ENCODE measurements at regions not wholly inside any gene's neighbourhood (a gene's known extent, or its start where the extent isn't known, plus 50 kb on each side); places are given as distances from the start of the nearest gene placed in this dataset.
"Not testable (repeated sequence)": the region's sequence is repeated elsewhere in the genome, so short reads cannot be mapped to it uniquely, and the experiment has no call there.

- TF ChIP-seq, protein P1, sequence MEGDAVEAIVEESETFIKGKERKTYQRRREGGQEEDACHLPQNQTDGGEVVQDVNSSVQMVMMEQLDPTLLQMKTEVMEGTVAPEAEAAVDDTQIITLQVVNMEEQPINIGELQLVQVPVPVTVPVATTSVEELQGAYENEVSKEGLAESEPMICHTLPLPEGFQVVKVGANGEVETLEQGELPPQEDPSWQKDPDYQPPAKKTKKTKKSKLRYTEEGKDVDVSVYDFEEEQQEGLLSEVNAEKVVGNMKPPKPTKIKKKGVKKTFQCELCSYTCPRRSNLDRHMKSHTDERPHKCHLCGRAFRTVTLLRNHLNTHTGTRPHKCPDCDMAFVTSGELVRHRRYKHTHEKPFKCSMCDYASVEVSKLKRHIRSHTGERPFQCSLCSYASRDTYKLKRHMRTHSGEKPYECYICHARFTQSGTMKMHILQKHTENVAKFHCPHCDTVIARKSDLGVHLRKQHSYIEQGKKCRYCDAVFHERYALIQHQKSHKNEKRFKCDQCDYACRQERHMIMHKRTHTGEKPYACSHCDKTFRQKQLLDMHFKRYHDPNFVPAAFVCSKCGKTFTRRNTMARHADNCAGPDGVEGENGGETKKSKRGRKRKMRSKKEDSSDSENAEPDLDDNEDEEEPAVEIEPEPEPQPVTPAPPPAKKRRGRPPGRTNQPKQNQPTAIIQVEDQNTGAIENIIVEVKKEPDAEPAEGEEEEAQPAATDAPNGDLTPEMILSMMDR (IDR thresholded peaks at IDR 0.05) = no peak
- no peak for TF ChIP-seq POLR2A (IDR thresholded peaks at IDR 0.05)
- DNase-seq = no peak
- Histone ChIP-seq H3K9me3 (no peaks in the 10 kb centered on the region), H3K4me1 (no peaks in the 10 kb centered on the region), H3K27ac (no peak overlapping the region), H3K36me3 (no peaks in the 10 kb centered on the region), H3K27me3 (no peaks in the 10 kb centered on the region), H3K4me3 (replicated peaks in 1 of 3) (no peak overlapping the region)
- intact Hi-C loops (cut with DNase I) = no loop called here
These were observed 601.1 kb upstream of the MAN1A1 start for GRCh38 chr6:119950681-119951080.

DNA sequence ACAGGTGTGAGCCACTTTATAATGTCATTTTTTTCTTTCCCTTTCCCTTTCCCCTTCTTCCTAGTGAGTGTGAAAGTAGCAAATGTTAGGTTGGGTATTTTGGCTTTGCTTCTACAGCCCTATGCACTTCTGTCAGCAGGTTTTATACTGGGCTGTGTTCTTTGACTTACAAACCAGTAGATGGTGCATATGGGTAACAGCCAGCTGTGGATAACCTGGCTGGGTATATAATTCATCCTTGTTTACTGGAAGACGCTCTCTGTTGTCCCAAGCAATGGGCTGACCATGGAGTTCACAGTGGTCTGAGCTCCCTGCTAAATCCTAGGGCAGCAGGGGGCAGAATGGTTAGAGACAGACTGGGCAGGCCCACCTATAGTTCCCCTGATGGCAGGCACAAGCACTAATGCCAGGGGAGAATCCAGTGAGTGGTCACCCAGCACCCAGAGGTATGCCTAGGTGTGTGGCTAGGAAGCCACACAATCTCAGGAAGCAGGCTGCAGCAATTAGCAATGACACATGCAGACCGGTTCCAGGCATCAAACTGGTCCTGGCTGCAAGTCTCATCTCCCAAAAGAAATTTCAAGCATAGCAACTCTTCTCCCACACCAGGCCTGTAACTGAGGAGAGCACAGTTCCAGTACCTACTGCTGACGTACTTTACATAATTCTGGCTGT is 592.7 kb upstream of the MAN1A1 start:
- H3K36me3 ChIP-seq = no peaks in the 10 kb centered on the region
- intact Hi-C loops (cut with DNase I) = no loop called here
- TF ChIP-seq, protein P1 (IDR thresholded peaks at IDR 0.05) = no peak
- H3K9me3 ChIP-seq = no peaks in the 10 kb centered on the region
- H3K4me1 ChIP-seq = no peaks in the 10 kb centered on the region
- no peaks in the 10 kb centered on the region for H3K27me3 ChIP-seq
- H3K4me3 ChIP-seq (replicated peaks in 1 of 3) = no peak overlapping the region
- 90 to 91% methylated on average over 3 of the region's 3 CpGs for WGBS, 2 donors
- no peak overlapping the region for H3K27ac ChIP-seq
- no peak for DNase-seq

- H3K27ac ChIP-seq = no peak overlapping the region
- intact Hi-C loops (cut with DNase I) = no loop called here
- H3K4me3 ChIP-seq (replicated peaks in 1 of 3) = no peak overlapping the region
- WGBS, 2 donors = 67 to 82% methylated on average over 1 of the region's 1 CpG
- no peaks in the 10 kb centered on the region for H3K36me3 ChIP-seq
- no peak for DNase-seq
- H3K9me3 ChIP-seq = no peaks in the 10 kb centered on the region
- no peaks in the 10 kb centered on the region for H3K27me3 ChIP-seq
- H3K4me1 ChIP-seq = no peaks in the 10 kb centered on the region
- no peak for TF ChIP-seq POLR2A (IDR thresholded peaks at IDR 0.05)
- TF ChIP-seq, protein P1 (IDR thresholded peaks at IDR 0.05) = no peak
These were observed 589.2 kb upstream of the MAN1A1 start for GRCh38 chr6:119938752-119939151.

DNA sequence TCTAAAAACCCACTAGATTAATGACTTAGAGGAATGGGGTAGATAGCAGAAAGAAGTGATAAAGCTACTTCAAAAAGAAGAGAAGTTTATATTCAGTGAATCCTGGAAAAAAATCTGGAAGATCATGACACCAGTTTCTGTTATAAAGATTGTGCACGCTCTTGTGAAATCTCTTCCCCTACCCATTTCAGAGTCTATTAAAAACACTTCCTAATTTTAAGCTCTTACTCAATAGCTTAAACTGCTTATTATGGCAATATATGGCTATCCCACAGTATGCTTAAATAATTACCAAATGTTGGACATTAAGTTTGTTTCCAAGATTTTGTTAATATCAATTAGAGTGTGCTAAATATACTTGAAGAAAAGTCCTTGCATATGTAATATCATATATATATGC is 585.3 kb upstream of the MAN1A1 start:
- H3K27ac ChIP-seq = no peak overlapping the region
- H3K36me3 ChIP-seq = no peaks in the 10 kb centered on the region
- H3K4me3 ChIP-seq (replicated peaks in 1 of 3) = no peak overlapping the region
- WGBS, 2 donors = 90 to 91% methylated on average over 1 of the region's 1 CpG
- intact Hi-C loops (cut with DNase I) = no loop called here
- H3K4me1 ChIP-seq = no peaks in the 10 kb centered on the region
- no peak for DNase-seq
- no peaks in the 10 kb centered on the region for H3K27me3 ChIP-seq
- TF ChIP-seq, protein P1 (IDR thresholded peaks at IDR 0.05) = no peak
- TF ChIP-seq POLR2A (IDR thresholded peaks at IDR 0.05) = no peak
- no peaks in the 10 kb centered on the region for H3K9me3 ChIP-seq

DNA sequence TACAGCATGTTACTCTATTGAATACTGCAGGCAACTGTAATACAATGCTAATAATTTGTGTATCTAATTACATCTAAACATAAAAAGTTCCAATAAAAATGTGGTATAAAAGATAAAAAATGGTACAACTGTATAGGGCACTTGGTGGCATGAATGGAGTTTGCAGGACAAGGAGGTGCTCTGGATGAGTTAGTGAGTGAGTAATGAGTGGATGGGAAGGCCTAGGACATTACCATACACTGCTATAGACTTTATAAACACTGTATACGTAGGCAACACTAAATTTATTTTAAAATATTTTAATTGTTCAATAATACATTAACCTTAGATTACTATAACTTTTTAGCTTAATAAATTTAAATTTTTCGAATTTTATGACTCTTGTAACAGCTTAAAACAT is 579.6 kb upstream of the MAN1A1 start:
- no peaks in the 10 kb centered on the region for H3K27me3 ChIP-seq
- no peaks in the 10 kb centered on the region for H3K4me1 ChIP-seq
- H3K9me3 ChIP-seq = no peaks in the 10 kb centered on the region
- H3K27ac ChIP-seq = no peak overlapping the region
- TF ChIP-seq, protein P1 (IDR thresholded peaks at IDR 0.05) = no peak
- TF ChIP-seq POLR2A (IDR thresholded peaks at IDR 0.05) = no peak
- H3K36me3 ChIP-seq = no peaks in the 10 kb centered on the region
- WGBS, 2 donors = 82 to 85% methylated on average over 2 of the region's 2 CpGs
- no peak overlapping the region for H3K4me3 ChIP-seq (replicated peaks in 1 of 3)
- intact Hi-C loops (cut with DNase I) = no loop called here
- DNase-seq = no peak

GRCh38 chr6:119924888-119925287 is 575.3 kb upstream of the MAN1A1 start:
- 97 to 100% methylated on average over 3 of the region's 3 CpGs for WGBS, 2 donors
- H3K27ac ChIP-seq; intact Hi-C loops (cut with DNase I); H3K4me3 ChIP-seq (replicated peaks in 1 of 3); H3K27me3 ChIP-seq; H3K36me3 ChIP-seq; H3K9me3 ChIP-seq; H3K4me1 ChIP-seq; DNase-seq: not testable (repeated sequence)
